Hepatocyte (in vitro differentiated cells): ENCODE measurements at regions not wholly inside any gene's neighbourhood (a gene's known extent, or its start where the extent isn't known, plus 50 kb on each side); places are given as distances from the start of the nearest gene placed in this dataset.

Source experiments
- DNase-seq: peaks from one replicate; pipeline ENCODE4 v3.0.0-alpha.2; 2016; ENCODE audit warnings: low spot score
- H2AFZ ChIP-seq: fragments of 200-600 bp; sonication (generic); 2 replicates; pipeline ENCODE4 v1.6.0; 2016; ENCODE audit warnings: antibody characterized with exemption, mild to moderate bottlenecking
- H3K27ac ChIP-seq: fragments of 200-600 bp; sonication (generic); 2 replicates; pipeline ENCODE4 v1.5.1; 2016; ENCODE audit warnings: mild to moderate bottlenecking
- H3K27me3 ChIP-seq: fragments of 200-600 bp; sonication (generic); 2 replicates; pipeline ENCODE4 v1.6.1; 2016
- H3K36me3 ChIP-seq: fragments of 200-600 bp; sonication (generic); replicated peaks from 2 replicates; pipeline ENCODE4 v1.5.1; 2016; ENCODE audit warnings: low read depth; ENCODE audit not compliant: insufficient read depth
- H3K4me1 ChIP-seq: fragments of 200-600 bp; sonication (generic); 2 replicates; pipeline ENCODE4 v1.5.1; 2016; ENCODE audit warnings: mild to moderate bottlenecking, moderate library complexity; ENCODE audit not compliant: insufficient read depth
- H3K4me2 ChIP-seq: fragments of 200-600 bp; sonication (generic); 2 replicates; pipeline ENCODE4 v1.6.0; 2016
- H3K4me3 ChIP-seq: fragments of 200-600 bp; sonication (generic); 2 replicates; pipeline ENCODE4 v1.5.1; 2016; ENCODE audit warnings: mild to moderate bottlenecking
- H3K79me2 ChIP-seq: fragments of 200-600 bp; sonication (generic); 2 replicates; pipeline ENCODE4 v1.6.0; 2017; ENCODE audit warnings: mild to moderate bottlenecking
- H3K9me2 ChIP-seq: fragments of 200-600 bp; sonication (generic); replicated peaks from 2 replicates; pipeline ENCODE4 v1.6.0; 2017; ENCODE audit warnings: mild to moderate bottlenecking; ENCODE audit not compliant: insufficient read depth
- H3K9me3 ChIP-seq: fragments of 200-600 bp; sonication (generic); 2 replicates; pipeline ENCODE4 v1.5.1; 2016; ENCODE audit warnings: low read depth, mild to moderate bottlenecking
- H4K20me1 ChIP-seq: fragments of 200-600 bp; sonication (generic); 2 replicates; pipeline ENCODE4 v1.6.0; 2016; ENCODE audit warnings: mild to moderate bottlenecking; ENCODE audit not compliant: insufficient read depth, poor library complexity, severe bottlenecking
- CTCF ChIP-seq: fragments of 200-600 bp; sonication (generic); IDR thresholded peaks from 2 replicates; pipeline ENCODE4 v1.5.1; 2016; ENCODE audit warnings: antibody characterized with exemption, mild to moderate bottlenecking; ENCODE audit not compliant: poor library complexity
- EZH2 ChIP-seq: fragments of 200-600 bp; sonication (generic); IDR thresholded peaks from 2 replicates; pipeline ENCODE4 v1.6.1; 2016; ENCODE audit warnings: antibody characterized with exemption, mild to moderate bottlenecking, borderline replicate concordance
- EZH2phosphoT487 ChIP-seq: fragments of 200-600 bp; sonication (generic); IDR thresholded peaks from one replicate; pipeline ENCODE4 v1.6.1; 2018; ENCODE audit warnings: antibody characterized with exemption, mild to moderate bottlenecking, low read depth, moderate library complexity; ENCODE audit not compliant: unreplicated experiment, severe bottlenecking
- WGBS: methylation state at CpG from one replicate; pipeline ENCODE4 v1.1.6; 2016; ENCODE audit warnings: low lambda C conversion rate; ENCODE audit errors: missing lambda C conversion rate; 5-methylcytosine and 5-hydroxymethylcytosine counted together

- Histone ChIP-seq H3K36me3 (no peaks in the 10 kb centered on the region), H3K9me2 (no peaks in the 10 kb centered on the region), H2AFZ (no peak overlapping the region), H3K27ac (peak overlapping the region; percentile 62), H3K27me3 (no peaks in the 10 kb centered on the region), H3K9me3 (no peaks in the 10 kb centered on the region), H4K20me1 (no peaks in the 10 kb centered on the region), H3K4me3 (no peak overlapping the region), H3K4me1 (peaks cover 3% of the 10 kb centered on the region), H3K4me2 (no peak overlapping the region), H3K79me2 (no peaks in the 10 kb centered on the region)
- 49% methylated on average over 8 of the region's 8 CpGs for WGBS
- peak; percentile 14 for DNase-seq
- TF ChIP-seq EZH2phosphoT487, result no peak
- TF ChIP-seq CTCF, result no peak
- no peak for TF ChIP-seq EZH2
Observed at GRCh38 chr13:44012910-44013757, 133.4 kb downstream of the LACC1 start.

DNA sequence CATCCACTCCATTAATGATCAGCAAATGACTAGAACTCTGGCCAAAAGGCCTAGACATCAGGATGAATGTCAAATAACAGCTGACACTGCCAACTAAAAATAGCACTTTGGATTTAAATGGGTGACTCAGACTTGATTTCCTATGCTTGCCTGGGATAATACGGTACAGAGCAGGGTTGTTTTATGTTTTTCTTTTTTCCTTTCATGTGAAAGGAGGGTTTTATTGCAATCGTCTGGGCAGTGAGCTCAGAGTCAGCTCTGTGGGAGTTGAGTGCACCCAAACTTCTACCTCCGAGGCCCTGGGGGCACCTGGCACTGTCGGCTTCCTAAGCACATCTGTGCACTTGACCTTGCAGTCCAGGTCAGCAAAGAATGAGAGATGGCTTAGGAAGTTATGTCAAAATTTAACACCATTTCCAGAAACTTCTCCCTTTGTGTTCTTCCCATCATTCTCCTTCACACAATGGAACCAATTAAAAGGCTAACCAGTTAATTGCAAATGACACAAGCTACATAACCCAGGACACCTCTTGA lies 134.1 kb downstream of the LACC1 start:
- DNase-seq, result peak; percentile 43
- H3K79me2 ChIP-seq, result no peaks in the 10 kb centered on the region
- no peaks in the 10 kb centered on the region for H3K27me3 ChIP-seq
- H3K9me3 ChIP-seq, result no peaks in the 10 kb centered on the region
- H3K36me3 ChIP-seq, result no peaks in the 10 kb centered on the region
- TF ChIP-seq EZH2phosphoT487 (no peak), CTCF (no peak), EZH2 (no peak)
- H2AFZ ChIP-seq, result no peak overlapping the region
- no peaks in the 10 kb centered on the region for H4K20me1 ChIP-seq
- no peaks in the 10 kb centered on the region for H3K9me2 ChIP-seq
- H3K4me1 ChIP-seq, result peaks cover 3% of the 10 kb centered on the region
- peak overlapping the region; percentile 62 for H3K27ac ChIP-seq
- 32% methylated on average over 4 of the region's 4 CpGs for WGBS
- no peak overlapping the region for H3K4me2 ChIP-seq
- H3K4me3 ChIP-seq, result no peak overlapping the region

GRCh38 chr13:44014501-44014900 lies 134.8 kb downstream of the LACC1 start:
- Histone ChIP-seq H4K20me1 (no peaks in the 10 kb centered on the region), H2AFZ (no peak overlapping the region), H3K27me3 (no peaks in the 10 kb centered on the region), H3K4me3 (no peak overlapping the region), H3K27ac (peak overlapping the region; percentile 62), H3K9me3 (no peaks in the 10 kb centered on the region), H3K9me2 (no peaks in the 10 kb centered on the region), H3K4me2 (no peak overlapping the region), H3K79me2 (no peaks in the 10 kb centered on the region), H3K4me1 (peaks cover 3% of the 10 kb centered on the region), H3K36me3 (no peaks in the 10 kb centered on the region)
- TF ChIP-seq EZH2phosphoT487, result no peak
- no peak for TF ChIP-seq CTCF
- TF ChIP-seq EZH2, result no peak
- 87% methylated on average over 8 of the region's 8 CpGs for WGBS
- DNase-seq, result no peak
